ENCODE measurements at regions not wholly inside any gene's neighbourhood (a gene's known extent, or its start where the extent isn't known, plus 50 kb on each side); places are given as distances from the start of the nearest gene placed in this dataset.

DNA sequence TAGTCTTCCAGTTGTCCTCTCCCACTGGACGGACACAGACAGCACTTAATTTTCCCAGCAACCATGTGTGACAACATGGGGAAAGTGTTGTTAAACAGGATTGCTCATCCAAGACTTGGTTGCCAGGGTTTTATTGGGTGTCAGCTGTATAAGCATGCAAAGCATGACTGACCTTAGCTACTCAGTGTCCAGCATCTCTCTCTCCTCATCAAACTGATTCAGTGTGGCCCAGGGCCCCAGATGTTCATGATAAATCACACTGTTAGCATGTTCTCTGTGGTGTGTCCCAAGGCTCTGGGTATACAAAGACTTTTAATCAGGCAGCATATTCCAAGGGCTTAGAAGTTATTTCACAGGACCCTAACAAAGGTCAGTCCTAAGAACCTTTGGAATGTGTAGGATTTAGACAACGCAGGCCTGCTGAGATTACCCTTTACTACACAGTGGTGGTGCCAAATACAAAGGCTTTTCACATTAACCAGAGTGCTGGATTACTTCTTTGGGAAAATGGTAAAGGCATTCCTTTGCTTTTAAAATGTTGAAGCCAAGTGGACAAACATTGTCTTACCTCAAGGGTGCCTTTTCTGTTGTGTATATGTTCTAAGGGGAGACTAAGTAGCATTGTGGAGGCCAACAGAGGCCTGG, 213.3 kb downstream of the GLUD2 start:
- ChIA-PET POLR2A (no interaction called here), CTCF (no interaction called here)
- no peak for TF ChIP-seq ZNF366 (tag by site-specific recombination; conservative IDR thresholded peaks at IDR 0.05)
- no peak for TF ChIP-seq ZNF623 (tag by site-specific recombination; IDR thresholded peaks at IDR 0.05)
- TF ChIP-seq ZNF792 (tag by site-specific recombination; IDR thresholded peaks at IDR 0.05), result no peak
- no peak for TF ChIP-seq ZNF585B (tag by site-specific recombination; IDR thresholded peaks at IDR 0.05)
- no peak for TF ChIP-seq ZBTB21 (tag by site-specific recombination; IDR thresholded peaks at IDR 0.05)
- no peak for TF ChIP-seq SP7 (tag by site-specific recombination; IDR thresholded peaks at IDR 0.05)
- TF ChIP-seq, protein P1, sequence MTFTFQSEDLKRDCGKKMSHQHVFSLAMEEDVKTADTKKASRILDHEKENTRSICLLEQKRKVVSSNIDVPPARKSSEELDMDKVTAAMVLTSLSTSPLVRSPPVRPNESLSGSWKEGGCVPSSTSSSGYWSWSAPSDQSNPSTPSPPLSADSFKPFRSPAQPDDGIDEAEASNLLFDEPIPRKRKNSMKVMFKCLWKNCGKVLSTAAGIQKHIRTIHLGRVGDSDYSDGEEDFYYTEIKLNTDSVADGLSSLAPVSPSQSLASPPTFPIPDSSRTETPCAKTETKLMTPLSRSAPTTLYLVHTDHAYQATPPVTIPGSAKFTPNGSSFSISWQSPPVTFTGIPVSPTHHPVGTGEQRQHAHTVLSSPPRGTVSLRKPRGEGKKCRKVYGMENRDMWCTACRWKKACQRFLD (tag by site-specific recombination; IDR thresholded peaks at IDR 0.05), result no peak
- TF ChIP-seq ZNF248 (tag by site-specific recombination; IDR thresholded peaks at IDR 0.05), result no peak
- no peaks in the 10 kb centered on the region for H3K4me1 ChIP-seq (ENCODE audit: control insufficient read depth, insufficient read depth, low read length)
- no peak overlapping the region for H3K4me3 ChIP-seq (ENCODE audit: low read depth, low read length)
- H3K9me3 ChIP-seq (ENCODE audit: control insufficient read depth, insufficient read depth, low read depth, low read length), result no peaks in the 10 kb centered on the region
- H3K36me3 ChIP-seq (ENCODE audit: control insufficient read depth in 2 of 2, insufficient read depth in 1 of 2, low read length in 2 of 2), result no peaks in the 10 kb centered on the region
- H3K27ac ChIP-seq (ENCODE audit: extremely low read depth, low read depth, low read length), result no peak overlapping the region

DNA sequence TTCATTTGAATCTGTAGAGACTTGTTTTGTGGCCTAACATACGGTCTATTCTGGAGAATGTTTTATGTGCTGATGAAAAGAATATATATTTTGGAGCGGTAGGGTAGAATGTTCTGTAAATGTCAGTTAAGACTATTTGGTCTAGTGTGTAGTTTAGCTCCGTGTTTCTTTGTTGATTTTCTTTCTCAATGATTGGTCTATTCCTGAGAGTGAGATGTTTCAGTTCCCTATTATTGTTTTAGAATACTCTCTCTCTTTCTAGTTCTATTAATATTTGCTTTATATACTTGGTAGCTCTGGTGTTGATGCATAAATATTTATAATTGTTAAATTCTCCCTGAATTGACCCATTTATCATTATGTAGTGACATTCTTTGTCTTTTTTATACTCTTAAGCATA, 236.5 kb downstream of the GLUD2 start:
- H3K36me3 ChIP-seq (ENCODE audit: control insufficient read depth in 2 of 2, insufficient read depth in 1 of 2, low read length in 2 of 2), result no peaks in the 10 kb centered on the region
- H3K4me3 ChIP-seq (ENCODE audit: low read depth, low read length), result no peak overlapping the region
- peaks cover 2% of the 10 kb centered on the region; the same call in 1 of the 2 replicates for H3K9me3 ChIP-seq (ENCODE audit: control insufficient read depth, insufficient read depth, low read depth, low read length)
- H3K4me1 ChIP-seq (ENCODE audit: control insufficient read depth, insufficient read depth, low read length), result no peaks in the 10 kb centered on the region
- no peak overlapping the region for H3K27ac ChIP-seq (ENCODE audit: extremely low read depth, low read depth, low read length)
- TF ChIP-seq KLF1 (tag by site-specific recombination; IDR thresholded peaks at IDR 0.05) (no peak), ZNF426 (tag by site-specific recombination; IDR thresholded peaks at IDR 0.05) (no peak), SP7 (tag by site-specific recombination; IDR thresholded peaks at IDR 0.05) (no peak), ZNF529 (tag by site-specific recombination; IDR thresholded peaks at IDR 0.05; ENCODE audit: insufficient replicate concordance) (no peak), ZNF48 (tag by site-specific recombination; IDR thresholded peaks at IDR 0.05) (no peak), ZFP3 (tag by site-specific recombination; IDR thresholded peaks at IDR 0.05; ENCODE audit: low read depth) (no peak), ZNF433 (tag by site-specific recombination; IDR thresholded peaks at IDR 0.05; ENCODE audit: low read depth) (no peak), ZNF350 (tag by site-specific recombination; IDR thresholded peaks at IDR 0.05) (no peak), ZNF19 (tag by site-specific recombination; IDR thresholded peaks at IDR 0.05; ENCODE audit: low read depth) (no peak), ZNF76 (tag by site-specific recombination; IDR thresholded peaks at IDR 0.05; ENCODE audit: borderline replicate concordance, low read depth) (no peak), ZNF610 (tag by site-specific recombination; IDR thresholded peaks at IDR 0.05; ENCODE audit: borderline replicate concordance) (no peak), ZNF175 (tag by site-specific recombination; IDR thresholded peaks at IDR 0.05) (no peak)
- TF ChIP-seq, protein P2, sequence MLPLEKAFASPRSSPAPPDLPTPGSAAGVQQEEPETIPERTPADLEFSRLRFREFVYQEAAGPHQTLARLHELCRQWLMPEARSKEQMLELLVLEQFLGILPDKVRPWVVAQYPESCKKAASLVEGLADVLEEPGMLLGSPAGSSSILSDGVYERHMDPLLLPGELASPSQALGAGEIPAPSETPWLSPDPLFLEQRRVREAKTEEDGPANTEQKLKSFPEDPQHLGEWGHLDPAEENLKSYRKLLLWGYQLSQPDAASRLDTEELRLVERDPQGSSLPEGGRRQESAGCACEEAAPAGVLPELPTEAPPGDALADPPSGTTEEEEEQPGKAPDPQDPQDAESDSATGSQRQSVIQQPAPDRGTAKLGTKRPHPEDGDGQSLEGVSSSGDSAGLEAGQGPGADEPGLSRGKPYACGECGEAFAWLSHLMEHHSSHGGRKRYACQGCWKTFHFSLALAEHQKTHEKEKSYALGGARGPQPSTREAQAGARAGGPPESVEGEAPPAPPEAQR (tag by site-specific recombination; IDR thresholded peaks at IDR 0.05), result no peak
- TF ChIP-seq, protein P3, sequence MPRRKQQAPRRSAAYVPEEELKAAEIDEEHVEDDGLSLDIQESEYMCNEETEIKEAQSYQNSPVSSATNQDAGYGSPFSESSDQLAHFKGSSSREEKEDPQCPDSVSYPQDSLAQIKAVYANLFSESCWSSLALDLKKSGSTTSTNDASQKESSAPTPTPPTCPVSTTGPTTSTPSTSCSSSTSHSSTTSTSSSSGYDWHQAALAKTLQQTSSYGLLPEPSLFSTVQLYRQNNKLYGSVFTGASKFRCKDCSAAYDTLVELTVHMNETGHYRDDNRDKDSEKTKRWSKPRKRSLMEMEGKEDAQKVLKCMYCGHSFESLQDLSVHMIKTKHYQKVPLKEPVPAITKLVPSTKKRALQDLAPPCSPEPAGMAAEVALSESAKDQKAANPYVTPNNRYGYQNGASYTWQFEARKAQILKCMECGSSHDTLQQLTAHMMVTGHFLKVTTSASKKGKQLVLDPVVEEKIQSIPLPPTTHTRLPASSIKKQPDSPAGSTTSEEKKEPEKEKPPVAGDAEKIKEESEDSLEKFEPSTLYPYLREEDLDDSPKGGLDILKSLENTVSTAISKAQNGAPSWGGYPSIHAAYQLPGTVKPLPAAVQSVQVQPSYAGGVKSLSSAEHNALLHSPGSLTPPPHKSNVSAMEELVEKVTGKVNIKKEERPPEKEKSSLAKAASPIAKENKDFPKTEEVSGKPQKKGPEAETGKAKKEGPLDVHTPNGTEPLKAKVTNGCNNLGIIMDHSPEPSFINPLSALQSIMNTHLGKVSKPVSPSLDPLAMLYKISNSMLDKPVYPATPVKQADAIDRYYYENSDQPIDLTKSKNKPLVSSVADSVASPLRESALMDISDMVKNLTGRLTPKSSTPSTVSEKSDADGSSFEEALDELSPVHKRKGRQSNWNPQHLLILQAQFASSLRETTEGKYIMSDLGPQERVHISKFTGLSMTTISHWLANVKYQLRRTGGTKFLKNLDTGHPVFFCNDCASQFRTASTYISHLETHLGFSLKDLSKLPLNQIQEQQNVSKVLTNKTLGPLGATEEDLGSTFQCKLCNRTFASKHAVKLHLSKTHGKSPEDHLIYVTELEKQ (tag by site-specific recombination; IDR thresholded peaks at IDR 0.05; ENCODE audit: borderline replicate concordance), result no peak
- POLR2A ChIA-PET, result no interaction called here
- CTCF ChIA-PET, result no interaction called here
